Trophoblast cell (in vitro differentiated cells and primary cell): ENCODE measurements at regions not wholly inside any gene's neighbourhood (a gene's known extent, or its start where the extent isn't known, plus 50 kb on each side); places are given as distances from the start of the nearest gene placed in this dataset.

Experiments used
- DNase-seq, 2 donors: peaks; one replicate each; pipeline ENCODE4 v3.0.0-alpha.2; 2016
- H2AFZ ChIP-seq: 2 replicates; pipeline ENCODE4 v1.6.1; 2013; ENCODE audit warnings: low read length, moderate library complexity, mild to moderate bottlenecking; ENCODE audit not compliant: insufficient read depth, poor library complexity
- H2AK5ac ChIP-seq: 2 replicates; pipeline ENCODE4 v1.6.1; 2013; ENCODE audit warnings: mild to moderate bottlenecking, low read length
- H2BK120ac ChIP-seq: 2 replicates; pipeline ENCODE4 v1.6.1; 2013; ENCODE audit warnings: low read length, mild to moderate bottlenecking, moderate library complexity; ENCODE audit not compliant: insufficient read depth, poor library complexity
- H2BK12ac ChIP-seq: 2 replicates; pipeline ENCODE4 v1.6.1; 2013; ENCODE audit warnings: mild to moderate bottlenecking, low read length, moderate library complexity
- H2BK5ac ChIP-seq: 2 replicates; pipeline ENCODE4 v1.6.1; 2013; ENCODE audit warnings: low read length, low read depth, moderate library complexity, mild to moderate bottlenecking; ENCODE audit not compliant: poor library complexity
- H3K14ac ChIP-seq: 2 replicates; pipeline ENCODE4 v1.6.1; 2013; ENCODE audit warnings: mild to moderate bottlenecking, low read length
- H3K18ac ChIP-seq: 2 replicates; pipeline ENCODE4 v1.6.1; 2013; ENCODE audit warnings: mild to moderate bottlenecking, low read length
- H3K23ac ChIP-seq: 2 replicates; pipeline ENCODE4 v1.6.1; 2013; ENCODE audit warnings: low read length
- H3K27ac ChIP-seq: 2 replicates; pipeline ENCODE4 v1.5.1; 2013; ENCODE audit warnings: low read depth, mild to moderate bottlenecking, inconsistent platforms, low read length, moderate library complexity
- H3K27me3 ChIP-seq: 2 replicates; pipeline ENCODE4 v1.6.1; 2013; ENCODE audit warnings: inconsistent platforms, mild to moderate bottlenecking, low read length, moderate library complexity; ENCODE audit not compliant: insufficient read depth
- H3K36me3 ChIP-seq, 2 experiments: 1 replicate in 1 of 2; 2 replicates in 1 of 2; pipeline ENCODE4 v1.6.1; 2013; ENCODE audit warnings: low read length in 2 of 2, mild to moderate bottlenecking in 2 of 2, moderate library complexity in 1 of 2; ENCODE audit not compliant: insufficient read depth in 2 of 2, control insufficient read depth in 1 of 2
- H3K4ac ChIP-seq: 2 replicates; pipeline ENCODE4 v1.6.1; 2013; ENCODE audit warnings: low read depth, mild to moderate bottlenecking, low read length, moderate library complexity
- H3K4me1 ChIP-seq, 2 experiments: 1 replicate in 1 of 2; 2 replicates in 1 of 2; pipeline ENCODE4 v1.6.1; 2013; ENCODE audit warnings: low read length in 2 of 2, mild to moderate bottlenecking in 2 of 2, moderate library complexity in 1 of 2; ENCODE audit not compliant: insufficient read depth in 2 of 2, control insufficient read depth in 1 of 2
- H3K4me2 ChIP-seq: 2 replicates; pipeline ENCODE4 v1.6.1; 2013; ENCODE audit warnings: inconsistent platforms, mild to moderate bottlenecking, low read length, moderate library complexity
- H3K4me3 ChIP-seq: 2 replicates; pipeline ENCODE4 v1.5.1; 2013; ENCODE audit warnings: mild to moderate bottlenecking, low read depth, low read length, inconsistent platforms
- H3K79me1 ChIP-seq: one replicate; pipeline ENCODE4 v1.6.1; 2013; ENCODE audit warnings: low read length
- H3K79me2 ChIP-seq: 2 replicates; pipeline ENCODE4 v1.6.1; 2013; ENCODE audit warnings: low read length, mild to moderate bottlenecking; ENCODE audit not compliant: control insufficient read depth, insufficient read depth, poor library complexity
- H3K9ac ChIP-seq: 2 replicates; pipeline ENCODE4 v1.6.1; 2013; ENCODE audit warnings: mild to moderate bottlenecking, low read length
- H3K9me3 ChIP-seq: 2 replicates; pipeline ENCODE4 v1.6.1; 2013; ENCODE audit warnings: low read depth, mild to moderate bottlenecking, control low read depth, inconsistent platforms, low read length; ENCODE audit not compliant: insufficient read depth
- H4K12ac ChIP-seq: 2 replicates; pipeline ENCODE4 v1.6.1; 2013; ENCODE audit warnings: low read depth, mild to moderate bottlenecking, low read length, moderate library complexity
- H4K8ac ChIP-seq: 2 replicates; pipeline ENCODE4 v1.6.1; 2013; ENCODE audit warnings: low read depth, mild to moderate bottlenecking, low read length, moderate library complexity
- H4K91ac ChIP-seq: one replicate; pipeline ENCODE4 v1.6.1; 2013; ENCODE audit warnings: low read depth, mild to moderate bottlenecking, low read length, moderate library complexity
- WGBS: extraction: QIAGEN DNeasy Blood & Tissue Kit; methylation state at CpG from one replicate; pipeline ENCODE4 v1.1.7; 2013; ENCODE audit warnings: missing lambda C conversion rate; ENCODE audit not compliant: insufficient read length, insufficient coverage; ENCODE audit errors: extremely low coverage; 5-methylcytosine and 5-hydroxymethylcytosine counted together

DNA sequence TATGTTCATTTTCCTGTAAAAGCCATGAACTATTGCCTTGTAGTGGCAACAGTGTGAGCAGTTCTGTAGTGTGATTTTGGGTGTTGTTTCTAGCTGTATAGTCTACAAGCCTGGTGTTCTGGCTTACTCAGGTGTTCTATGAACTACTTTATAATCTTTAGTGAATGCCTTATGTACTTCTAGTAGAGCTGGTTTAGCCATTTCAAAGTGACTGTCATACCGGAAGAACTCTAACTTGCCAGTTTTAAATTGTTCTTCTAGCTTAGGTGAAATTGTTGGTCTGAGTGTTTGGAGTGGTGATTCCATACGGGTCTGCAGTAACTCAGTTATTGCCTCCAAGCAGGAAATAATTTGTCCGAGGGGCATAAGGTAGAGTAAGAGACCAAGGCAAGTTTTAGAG is 150.2 kb upstream of the ZNF184 start:
- Histone ChIP-seq H3K79me1 (no peaks in the 10 kb centered on the region), H3K9ac (no peak overlapping the region), H3K14ac (no peak overlapping the region), H3K4ac (no peak overlapping the region), H3K4me1 (peaks cover 2 to 4% of the 10 kb centered on the region in 2 experiments), H3K4me3 (no peak overlapping the region), H3K18ac (no peak overlapping the region), H3K9me3 (no peaks in the 10 kb centered on the region), H4K91ac (no peak overlapping the region), H2AK5ac (no peak overlapping the region), H2BK120ac (no peak overlapping the region), H2BK12ac (no peak overlapping the region), H2BK5ac (no peak overlapping the region), H3K4me2 (no peak overlapping the region), H3K36me3 (no peaks in the 10 kb centered on the region), H3K79me2 (no peaks in the 10 kb centered on the region), H2AFZ (no peak overlapping the region), H4K12ac (no peak overlapping the region), H3K27me3 (no peaks in the 10 kb centered on the region), H3K23ac (no peak overlapping the region), H3K27ac (no peak overlapping the region), H4K8ac (no peak overlapping the region)
- no CpG with 5 or more reads among the region's 3 CpGs for WGBS
- DNase-seq: peak in 1 of 2 donors; percentile 60

DNA sequence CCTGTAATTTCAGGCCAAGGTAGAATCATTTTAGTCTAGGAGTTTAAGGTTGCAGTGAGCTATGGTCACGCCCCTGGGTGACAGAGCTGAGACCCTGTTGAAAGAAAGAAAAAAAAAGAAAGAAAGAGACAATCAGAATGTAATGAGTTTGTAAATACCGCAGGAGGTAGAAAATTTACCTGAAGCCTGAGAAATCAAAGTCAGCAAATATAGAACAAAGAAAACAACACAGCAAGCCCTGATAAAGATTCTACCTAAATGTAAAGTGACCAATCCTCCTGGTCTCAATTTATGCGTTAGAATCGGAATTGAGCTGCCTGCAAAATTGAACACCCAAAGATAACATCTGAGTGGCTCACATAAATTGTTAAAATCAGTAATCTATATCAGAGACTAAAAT is 146.5 kb upstream of the ZNF184 start:
- no peak overlapping the region for H3K4me3 ChIP-seq
- H3K36me3 ChIP-seq: no peaks in the 10 kb centered on the region
- no peaks in the 10 kb centered on the region for H3K79me1 ChIP-seq
- H2BK120ac ChIP-seq: no peak overlapping the region
- no peaks in the 10 kb centered on the region for H3K9me3 ChIP-seq
- no peak overlapping the region for H3K27ac ChIP-seq
- H4K12ac ChIP-seq: no peak overlapping the region
- H3K79me2 ChIP-seq: no peaks in the 10 kb centered on the region
- H3K23ac ChIP-seq: no peak overlapping the region
- peaks cover 2 to 4% of the 10 kb centered on the region in 2 experiments for H3K4me1 ChIP-seq
- H2AFZ ChIP-seq: no peak overlapping the region
- H3K4me2 ChIP-seq: no peak overlapping the region
- no peak overlapping the region for H3K18ac ChIP-seq
- H3K9ac ChIP-seq: no peak overlapping the region
- H2AK5ac ChIP-seq: no peak overlapping the region
- no peak for DNase-seq
- H4K8ac ChIP-seq: no peak overlapping the region
- no peak overlapping the region for H3K14ac ChIP-seq
- H2BK5ac ChIP-seq: no peak overlapping the region
- H3K4ac ChIP-seq: no peak overlapping the region
- no peaks in the 10 kb centered on the region for H3K27me3 ChIP-seq
- H4K91ac ChIP-seq: no peak overlapping the region
- no CpG with 5 or more reads among the region's 4 CpGs for WGBS
- no peak overlapping the region for H2BK12ac ChIP-seq

DNA sequence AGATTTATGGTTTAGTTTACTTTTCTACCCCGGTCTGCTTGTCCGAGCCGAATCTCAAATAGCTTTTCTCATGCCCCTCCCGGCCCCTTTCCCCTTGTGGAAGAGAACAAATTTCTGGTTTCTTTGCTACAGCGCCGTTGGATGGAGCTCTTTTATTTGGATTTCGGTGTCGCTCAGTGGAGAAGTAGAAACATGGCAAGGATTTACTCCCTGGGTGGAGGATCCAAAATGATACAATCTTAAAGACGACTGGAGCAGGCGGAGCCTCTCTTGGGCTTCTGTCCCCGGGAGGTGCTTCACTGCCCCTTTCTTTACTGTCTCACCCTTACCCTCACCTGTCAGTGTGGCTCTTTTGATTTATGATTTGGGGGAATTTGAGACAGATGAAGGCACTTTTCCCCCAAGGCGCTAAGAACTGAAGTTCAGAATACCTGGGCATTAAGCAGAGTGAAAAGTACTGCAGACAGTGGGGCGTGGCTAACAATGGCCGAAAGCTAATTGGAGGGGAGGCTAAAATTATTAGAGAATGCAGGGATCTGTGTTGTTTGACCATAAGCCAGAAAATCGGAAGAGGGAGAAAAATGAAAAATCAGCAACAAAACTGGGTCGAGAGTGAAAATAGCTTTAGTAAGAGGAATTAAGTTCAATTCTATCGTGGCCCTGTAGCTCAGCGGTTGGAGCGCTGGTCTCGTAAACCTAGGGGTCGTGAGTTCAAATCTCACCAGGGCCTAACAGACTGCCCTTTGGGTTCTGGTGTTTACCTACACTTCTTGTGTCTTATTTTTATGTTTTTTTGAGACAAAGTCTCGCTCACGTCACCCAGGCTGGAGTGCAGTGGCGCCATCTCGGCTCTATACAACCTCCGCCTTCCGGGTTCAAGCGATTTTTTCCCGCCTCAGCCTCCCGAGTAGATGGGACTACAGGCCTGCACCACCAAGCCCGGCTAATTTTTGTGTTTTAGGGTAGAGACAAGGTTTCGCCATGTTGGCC is 145.1 kb upstream of the ZNF184 start:
- Histone ChIP-seq H2AFZ (peak overlapping the region; percentile 26), H3K4me3 (peak overlapping the region; percentile 65), H2AK5ac (no peak overlapping the region), H3K9ac (no peak overlapping the region), H3K18ac (no peak overlapping the region), H3K27ac (no peak overlapping the region), H2BK5ac (no peak overlapping the region), H3K79me2 (no peaks in the 10 kb centered on the region), H3K9me3 (no peaks in the 10 kb centered on the region), H3K14ac (no peak overlapping the region), H2BK120ac (no peak overlapping the region), H3K36me3 (no peaks in the 10 kb centered on the region), H3K4me2 (peak overlapping the region; percentile 100), H4K91ac (no peak overlapping the region), H4K8ac (peak overlapping the region; percentile 30), H3K23ac (no peak overlapping the region), H3K4ac (no peak overlapping the region), H2BK12ac (no peak overlapping the region), H3K79me1 (no peaks in the 10 kb centered on the region), H4K12ac (no peak overlapping the region), H3K27me3 (no peaks in the 10 kb centered on the region), H3K4me1 (peaks cover 2 to 4% of the 10 kb centered on the region in 2 experiments)
- peak; percentile 24 to 55 for DNase-seq
- no CpG with 5 or more reads among the region's 32 CpGs for WGBS

DNA sequence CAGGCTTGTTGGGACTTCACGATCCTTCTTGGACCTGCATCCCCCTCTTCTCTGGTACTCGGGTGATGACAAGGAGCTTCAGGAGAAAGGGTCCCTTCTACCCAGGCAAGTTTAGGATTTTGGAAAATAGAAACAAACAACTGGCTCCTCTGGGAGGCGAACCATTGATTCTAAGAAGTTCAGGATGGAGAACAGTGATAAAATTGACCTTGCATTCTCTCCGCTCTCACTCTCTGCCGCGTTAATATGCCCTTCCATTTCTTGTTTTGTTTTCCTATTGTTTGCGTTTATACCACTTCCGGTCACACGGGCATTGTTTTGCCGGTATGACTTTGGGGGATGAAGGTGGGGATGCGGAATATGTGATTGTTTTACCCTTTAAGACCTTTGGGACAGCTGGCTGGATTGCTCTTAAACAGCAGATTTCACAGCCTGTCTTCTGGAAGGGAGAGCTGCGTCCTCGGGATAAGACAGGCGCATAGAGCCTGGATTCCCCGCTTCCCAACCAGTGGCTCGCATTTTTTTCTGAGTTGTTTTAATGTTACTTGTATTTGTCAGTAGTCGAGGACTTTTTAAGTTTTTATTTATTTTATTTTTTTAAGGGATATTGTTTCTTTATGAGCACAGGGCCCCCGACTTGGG is 144.3 kb upstream of the ZNF184 start:
- Histone ChIP-seq H2AFZ (peak overlapping the region; percentile 15), H2AK5ac (no peak overlapping the region), H2BK120ac (no peak overlapping the region), H3K79me1 (no peaks in the 10 kb centered on the region), H2BK5ac (no peak overlapping the region), H3K79me2 (no peaks in the 10 kb centered on the region), H3K18ac (no peak overlapping the region), H3K9ac (no peak overlapping the region), H4K12ac (peak overlapping the region; percentile 32), H3K14ac (no peak overlapping the region), H3K4me3 (peak overlapping the region; percentile 65), H3K27me3 (no peaks in the 10 kb centered on the region), H4K8ac (no peak overlapping the region), H2BK12ac (no peak overlapping the region), H3K4ac (no peak overlapping the region), H3K4me2 (peak overlapping the region; percentile 100), H4K91ac (no peak overlapping the region), H3K36me3 (no peaks in the 10 kb centered on the region), H3K4me1 (peaks cover 2 to 4% of the 10 kb centered on the region in 2 experiments), H3K23ac (no peak overlapping the region), H3K9me3 (no peaks in the 10 kb centered on the region), H3K27ac (no peak overlapping the region)
- no CpG with 5 or more reads among the region's 18 CpGs for WGBS
- peak in 1 of 2 donors; percentile 39 for DNase-seq
